IPS-18c (cell line): ENCODE measurements at regions not wholly inside any gene's neighbourhood (a gene's known extent, or its start where the extent isn't known, plus 50 kb on each side); places are given as distances from the start of the nearest gene placed in this dataset.

ENCODE experiments used
- H3K4me3 ChIP-seq: 2 replicates; pipeline ENCODE4 v1.7.0; 2013; ENCODE audit warnings: low read depth, mild to moderate bottlenecking, low read length, moderate library complexity; ENCODE audit not compliant: insufficient read depth
- H3K9me3 ChIP-seq: one replicate; pipeline ENCODE4 v1.6.1; 2013; ENCODE audit warnings: mild to moderate bottlenecking, low read length, moderate library complexity; ENCODE audit not compliant: control insufficient read depth, insufficient read depth

DNA sequence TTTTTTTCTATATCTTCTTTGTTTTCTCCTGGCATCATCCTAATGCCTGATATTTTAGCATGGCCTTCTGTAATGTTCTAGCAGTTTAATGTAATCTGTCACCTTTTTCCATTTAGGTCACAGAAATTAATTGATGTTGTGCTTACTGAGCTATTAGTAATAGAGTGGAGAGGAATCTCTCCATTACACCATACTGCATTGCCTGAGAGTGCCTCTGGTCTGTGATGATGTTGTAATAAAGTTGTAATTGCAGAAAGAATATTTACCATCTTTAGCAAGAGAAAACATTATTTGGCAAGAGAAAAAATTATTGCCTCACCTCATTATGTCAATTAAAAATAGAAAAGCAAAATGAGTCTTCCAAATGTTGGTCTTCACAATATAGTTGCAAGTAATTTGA lies 213.2 kb downstream of the KCNJ3 start:
- no peak overlapping the region for H3K4me3 ChIP-seq
- H3K9me3 ChIP-seq = no peaks in the 10 kb centered on the region

GRCh38 chr2:154910701-154911100 lies 212.2 kb downstream of the KCNJ3 start:
- Histone ChIP-seq H3K4me3 (no peak overlapping the region), H3K9me3 (no peaks in the 10 kb centered on the region)

DNA sequence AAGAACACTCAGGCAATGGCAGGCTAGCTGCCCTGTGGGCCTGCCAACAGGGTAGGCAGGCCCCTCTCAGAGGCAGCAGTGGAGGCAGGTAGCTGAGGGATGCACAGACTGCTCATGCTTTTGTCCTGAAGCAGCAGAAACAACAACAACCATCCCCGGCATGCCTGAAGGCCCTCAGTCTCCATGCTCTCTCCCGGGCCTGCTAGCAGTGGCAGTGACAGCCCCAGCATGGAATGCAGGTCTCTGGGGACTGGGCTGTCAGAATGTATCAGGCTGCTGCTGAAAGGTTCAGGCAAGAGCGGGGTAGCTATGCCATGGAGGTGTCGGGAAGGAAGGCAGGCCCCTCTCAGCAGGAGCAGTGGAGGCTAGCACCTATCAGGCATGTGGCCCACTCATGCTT lies 209.8 kb downstream of the KCNJ3 start:
- H3K9me3 ChIP-seq = no peaks in the 10 kb centered on the region
- no peak overlapping the region for H3K4me3 ChIP-seq
